CD8-positive, alpha-beta memory T cell (primary cell): ENCODE measurements at regions not wholly inside any gene's neighbourhood (a gene's known extent, or its start where the extent isn't known, plus 50 kb on each side); places are given as distances from the start of the nearest gene placed in this dataset.

Experiments
- CTCF ChIA-PET: fragments of 350-600 bp; sonication (Branson Sonifier 250); formaldehyde crosslinking; loops from one replicate; lab custom pipeline; 2021; ENCODE audit warnings: antibody characterized with exemption; lab: Charles Lee
- POLR2A ChIA-PET: fragments of 350-600 bp; sonication (Branson Sonifier 250); formaldehyde crosslinking; loops from one replicate; lab custom pipeline; 2021; ENCODE audit warnings: antibody characterized with exemption; lab: Charles Lee
- DNase-seq, 5 donors: peaks; one replicate each; pipeline versions ENCODE4 v3.0.0 to v3.0.0-alpha.2; 2020 to 2022; ENCODE audit warnings: mixed read lengths in 1 of 5
- H3K27ac ChIP-seq: one replicate; pipeline ENCODE4 v1.7.0; 2013; ENCODE audit warnings: low read depth, mild to moderate bottlenecking, low read length, moderate library complexity
- H3K27me3 ChIP-seq: 2 replicates; pipeline ENCODE4 v1.7.0; 2013; ENCODE audit warnings: low read length, mild to moderate bottlenecking; ENCODE audit not compliant: insufficient read depth, poor library complexity, severe bottlenecking
- H3K36me3 ChIP-seq: 2 replicates; pipeline ENCODE4 v1.7.0; 2013; ENCODE audit warnings: mild to moderate bottlenecking, low read length, moderate library complexity; ENCODE audit not compliant: insufficient read depth
- H3K4me1 ChIP-seq: 2 replicates; pipeline ENCODE4 v1.7.0; 2013; ENCODE audit warnings: mild to moderate bottlenecking, low read length, moderate library complexity; ENCODE audit not compliant: insufficient read depth
- H3K4me3 ChIP-seq: 2 replicates; pipeline ENCODE4 v1.7.0; 2013; ENCODE audit warnings: mild to moderate bottlenecking, low read length
- H3K9me3 ChIP-seq: 2 replicates; pipeline ENCODE4 v1.7.0; 2013; ENCODE audit warnings: mild to moderate bottlenecking, low read length
- H3K27ac Mint-ChIP-seq, 8 donors: one replicate each; pipeline ENCODE4 v1.8.0; 2020 to 2021; ENCODE audit warnings: mixed read lengths in 8 of 8, mild to moderate bottlenecking in 6 of 8, inconsistent platforms in 3 of 8, moderate library complexity in 3 of 8
- H3K27me3 Mint-ChIP-seq, 2 donors: one replicate each; pipeline ENCODE4 v1.8.0; 2020 to 2021; ENCODE audit warnings: mixed read lengths in 2 of 2, mild to moderate bottlenecking in 1 of 2, moderate library complexity in 1 of 2
- H3K36me3 Mint-ChIP-seq, 3 donors: one replicate each; pipeline ENCODE4 v1.8.0; 2020 to 2021; ENCODE audit warnings: mixed read lengths in 3 of 3, inconsistent platforms in 1 of 3, mild to moderate bottlenecking in 1 of 3
- H3K4me1 Mint-ChIP-seq, 3 donors: one replicate each; pipeline ENCODE4 v1.8.0; 2020 to 2021; ENCODE audit warnings: mixed read lengths in 3 of 3, inconsistent platforms in 1 of 3, mild to moderate bottlenecking in 1 of 3
- H3K4me3 Mint-ChIP-seq, 7 donors: one replicate each; pipeline ENCODE4 v1.8.0; 2020 to 2021; ENCODE audit warnings: mixed read lengths in 7 of 7, mild to moderate bottlenecking in 6 of 7, moderate library complexity in 4 of 7, inconsistent platforms in 2 of 7
- H3K9me3 Mint-ChIP-seq, 5 donors: one replicate each; pipeline ENCODE4 v1.8.0; 2020 to 2022; ENCODE audit warnings: mixed read lengths in 5 of 5, mild to moderate bottlenecking in 3 of 5, moderate library complexity in 2 of 5, inconsistent platforms in 1 of 5

- CTCF ChIA-PET: no interaction called here
- Mint-ChIP-seq H3K9me3 (no peaks in the 10 kb centered on the region), H3K4me3 (no peak overlapping the region), H3K27me3 (no peaks in the 10 kb centered on the region), H3K4me1 (no peaks in the 10 kb centered on the region), H3K36me3 (peaks cover 0 to 6% (median 0%) of the 10 kb centered on the region in 3 donors), H3K27ac (no peak overlapping the region)
- no peaks in the 10 kb centered on the region for H3K27me3 ChIP-seq
- H3K4me3 ChIP-seq: no peak overlapping the region
- H3K4me1 ChIP-seq: no peaks in the 10 kb centered on the region
- H3K36me3 ChIP-seq: no peaks in the 10 kb centered on the region
- H3K9me3 ChIP-seq: no peaks in the 10 kb centered on the region
- no peak overlapping the region for H3K27ac ChIP-seq
- no peak for DNase-seq
- POLR2A ChIA-PET: no interaction called here
Measured at GRCh38 chr3:59698091-59698490, 648.3 kb upstream of the CFAP20DC start.

- H3K4me1 Mint-ChIP-seq: no peaks in the 10 kb centered on the region
- CTCF ChIA-PET: no interaction called here
- Histone ChIP-seq H3K27ac (no peak overlapping the region), H3K4me3 (no peak overlapping the region), H3K27me3 (no peaks in the 10 kb centered on the region), H3K4me1 (no peaks in the 10 kb centered on the region), H3K9me3 (no peaks in the 10 kb centered on the region), H3K36me3 (no peaks in the 10 kb centered on the region)
- POLR2A ChIA-PET: no interaction called here
- peak overlapping the region in 1 of 8 donors; percentile 19 for H3K27ac Mint-ChIP-seq
- no peaks in the 10 kb centered on the region for H3K27me3 Mint-ChIP-seq
- DNase-seq: no peak
- peaks cover 0 to 6% (median 0%) of the 10 kb centered on the region in 3 donors for H3K36me3 Mint-ChIP-seq
- no peak overlapping the region for H3K4me3 Mint-ChIP-seq
- H3K9me3 Mint-ChIP-seq: no peaks in the 10 kb centered on the region
Measured at GRCh38 chr3:59696783-59697182, 647.0 kb upstream of the CFAP20DC start.

- Histone ChIP-seq H3K27me3 (no peaks in the 10 kb centered on the region), H3K4me1 (no peaks in the 10 kb centered on the region), H3K27ac (no peak overlapping the region), H3K36me3 (no peaks in the 10 kb centered on the region), H3K4me3 (no peak overlapping the region), H3K9me3 (no peaks in the 10 kb centered on the region)
- ChIA-PET CTCF (no interaction called here), POLR2A (no interaction called here)
- DNase-seq: no peak
- H3K27me3 Mint-ChIP-seq: no peaks in the 10 kb centered on the region
- no peaks in the 10 kb centered on the region for H3K9me3 Mint-ChIP-seq
- peaks cover 0 to 6% (median 0%) of the 10 kb centered on the region in 3 donors for H3K36me3 Mint-ChIP-seq
- H3K27ac Mint-ChIP-seq: no peak overlapping the region
- no peak overlapping the region for H3K4me3 Mint-ChIP-seq
- H3K4me1 Mint-ChIP-seq: no peaks in the 10 kb centered on the region
Measured at GRCh38 chr3:59695860-59696259, 646.0 kb upstream of the CFAP20DC start.

DNA sequence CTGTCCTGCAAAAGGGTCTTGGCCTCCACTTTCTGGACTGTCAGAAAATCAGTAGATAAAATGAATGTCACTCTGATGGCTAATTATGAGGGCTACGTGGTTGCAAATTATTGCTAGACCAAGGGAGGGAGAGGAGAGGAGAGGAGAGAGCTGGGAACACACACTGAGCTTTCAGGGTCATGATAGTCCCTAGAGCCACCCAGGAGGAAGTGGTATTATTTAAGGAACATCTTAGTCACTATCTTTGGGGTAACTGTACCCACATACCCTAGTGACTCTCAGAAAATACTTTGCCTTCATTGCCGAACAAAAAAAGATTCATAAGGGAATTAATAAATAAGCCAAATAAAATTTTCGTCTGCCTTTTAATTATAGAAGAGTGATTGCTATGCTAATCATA is 642.3 kb upstream of the CFAP20DC start:
- Mint-ChIP-seq H3K9me3 (no peaks in the 10 kb centered on the region), H3K27ac (no peak overlapping the region), H3K4me1 (peaks cover 0 to 4% (median 0%) of the 10 kb centered on the region in 3 donors), H3K27me3 (peaks cover 0 to 2% of the 10 kb centered on the region in 2 donors), H3K4me3 (no peak overlapping the region), H3K36me3 (peaks cover 0 to 3% (median 0%) of the 10 kb centered on the region in 3 donors)
- Histone ChIP-seq H3K4me3 (no peak overlapping the region), H3K36me3 (no peaks in the 10 kb centered on the region), H3K27me3 (no peaks in the 10 kb centered on the region), H3K4me1 (no peaks in the 10 kb centered on the region), H3K27ac (no peak overlapping the region), H3K9me3 (no peaks in the 10 kb centered on the region)
- ChIA-PET POLR2A (no interaction called here), CTCF (no interaction called here)
- no peak for DNase-seq

DNA sequence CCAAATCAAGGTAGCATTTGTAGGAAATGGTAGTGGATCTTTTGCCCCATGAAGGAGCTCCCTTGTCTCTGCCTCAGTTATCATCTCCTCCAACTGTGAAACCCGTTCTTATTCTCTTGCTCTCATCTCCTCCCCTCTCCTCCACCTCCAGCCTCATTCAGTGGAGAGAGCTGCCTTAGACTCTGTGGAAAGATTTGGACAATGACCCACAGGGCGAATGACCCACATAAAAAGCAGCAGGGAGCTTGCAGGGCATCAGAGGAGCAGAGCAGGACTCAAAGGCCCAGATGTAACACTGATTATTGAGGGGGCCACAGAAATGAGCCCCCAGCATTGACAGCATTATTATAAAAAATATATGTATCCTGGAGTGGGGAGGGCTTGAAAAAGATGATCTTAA is 641.1 kb upstream of the CFAP20DC start:
- no peak overlapping the region for H3K4me3 Mint-ChIP-seq

DNA sequence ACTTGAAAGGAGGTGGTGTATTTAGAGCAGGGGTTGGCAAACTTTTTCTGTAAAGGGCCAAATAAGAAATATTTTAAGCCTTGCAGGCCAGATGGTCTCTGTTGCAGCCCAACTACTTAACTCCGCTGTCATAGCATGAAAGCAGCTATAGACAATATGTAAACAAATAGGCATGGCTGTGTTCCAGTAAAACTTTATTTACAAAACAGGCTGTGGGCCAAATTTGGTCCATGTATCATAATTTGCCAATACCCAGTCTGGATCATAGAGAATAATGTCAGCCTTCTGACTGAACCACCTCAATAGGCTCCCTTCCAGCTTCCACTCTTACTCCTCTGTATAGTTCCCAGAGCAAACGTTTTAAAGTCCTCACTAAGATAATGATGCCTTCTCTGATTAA is 638.8 kb upstream of the CFAP20DC start:
- POLR2A ChIA-PET: no interaction called here
- peaks cover under 1 to 5% of the 10 kb centered on the region in 2 donors for H3K27me3 Mint-ChIP-seq

More for the DNA sequence above, 641.1 kb upstream of the CFAP20DC start:
- Mint-ChIP-seq H3K9me3 (no peaks in the 10 kb centered on the region), H3K36me3 (peaks cover 0 to 3% (median 0%) of the 10 kb centered on the region in 3 donors), H3K4me1 (peaks cover 0 to 4% (median 0%) of the 10 kb centered on the region in 3 donors), H3K27me3 (peaks cover 0 to 5% of the 10 kb centered on the region in 2 donors), H3K27ac (no peak overlapping the region)
- DNase-seq: no peak
- POLR2A ChIA-PET: no interaction called here
- Histone ChIP-seq H3K27me3 (no peaks in the 10 kb centered on the region), H3K4me1 (no peaks in the 10 kb centered on the region), H3K27ac (no peak overlapping the region), H3K4me3 (no peak overlapping the region), H3K9me3 (no peaks in the 10 kb centered on the region), H3K36me3 (no peaks in the 10 kb centered on the region)
- CTCF ChIA-PET: no interaction called here

GRCh38 chr3:59685432-59685831 is 635.6 kb upstream of the CFAP20DC start:
- Mint-ChIP-seq H3K27me3 (peaks cover 2 to 5% of the 10 kb centered on the region in 2 donors), H3K36me3 (no peaks in the 10 kb centered on the region), H3K27ac (no peak overlapping the region), H3K4me3 (no peak overlapping the region), H3K4me1 (peaks cover 0 to 4% (median 0%) of the 10 kb centered on the region in 3 donors), H3K9me3 (no peaks in the 10 kb centered on the region)
- Histone ChIP-seq H3K27ac (no peak overlapping the region), H3K27me3 (no peaks in the 10 kb centered on the region), H3K9me3 (no peaks in the 10 kb centered on the region), H3K4me1 (no peaks in the 10 kb centered on the region), H3K4me3 (no peak overlapping the region), H3K36me3 (no peaks in the 10 kb centered on the region)
- POLR2A ChIA-PET: no interaction called here
- DNase-seq: no peak
- CTCF ChIA-PET: no interaction called here

More for the DNA sequence above, 638.8 kb upstream of the CFAP20DC start:
- H3K36me3 Mint-ChIP-seq: no peaks in the 10 kb centered on the region
- no peak overlapping the region for H3K27ac ChIP-seq
- no peaks in the 10 kb centered on the region for H3K9me3 ChIP-seq
- no peak overlapping the region for H3K4me3 Mint-ChIP-seq
- H3K27me3 ChIP-seq: no peaks in the 10 kb centered on the region
- CTCF ChIA-PET: no interaction called here
- no peak overlapping the region for H3K4me3 ChIP-seq
- H3K4me1 ChIP-seq: no peaks in the 10 kb centered on the region
- H3K4me1 Mint-ChIP-seq: peaks cover 0 to 4% (median 0%) of the 10 kb centered on the region in 3 donors
- H3K27ac Mint-ChIP-seq: no peak overlapping the region
- no peaks in the 10 kb centered on the region for H3K36me3 ChIP-seq
- H3K9me3 Mint-ChIP-seq: no peaks in the 10 kb centered on the region
- DNase-seq: no peak

DNA sequence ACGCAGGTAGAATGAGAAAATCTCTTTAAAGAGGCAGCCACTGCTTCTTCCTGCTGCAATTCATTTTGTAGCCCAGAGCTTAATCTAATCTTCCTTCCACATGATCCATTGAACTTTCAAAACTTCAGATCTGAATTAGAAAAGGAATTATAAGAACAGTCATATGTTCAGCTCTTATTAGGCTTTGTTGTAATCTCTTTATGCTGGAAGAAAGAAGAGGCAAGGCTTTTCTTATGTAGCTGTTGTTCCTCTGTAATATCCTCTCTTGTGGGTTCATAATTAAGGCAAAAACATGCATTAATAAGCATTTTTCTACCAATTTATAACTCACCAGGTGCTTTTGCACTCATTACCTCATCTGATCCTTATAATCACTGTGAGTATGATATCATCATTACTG is 634.9 kb upstream of the CFAP20DC start:
- H3K27me3 ChIP-seq: no peaks in the 10 kb centered on the region
- H3K36me3 Mint-ChIP-seq: no peaks in the 10 kb centered on the region
- no peaks in the 10 kb centered on the region for H3K4me1 Mint-ChIP-seq
- H3K4me1 ChIP-seq: no peaks in the 10 kb centered on the region
- H3K27ac Mint-ChIP-seq: no peak overlapping the region
- H3K27ac ChIP-seq: no peak overlapping the region
- DNase-seq: no peak
- POLR2A ChIA-PET: no interaction called here
- H3K4me3 ChIP-seq: no peak overlapping the region
- no peaks in the 10 kb centered on the region for H3K9me3 Mint-ChIP-seq
- CTCF ChIA-PET: no interaction called here
- H3K4me3 Mint-ChIP-seq: no peak overlapping the region
- H3K36me3 ChIP-seq: no peaks in the 10 kb centered on the region
- no peaks in the 10 kb centered on the region for H3K9me3 ChIP-seq
- peaks cover 2 to 5% of the 10 kb centered on the region in 2 donors for H3K27me3 Mint-ChIP-seq

GRCh38 chr3:59680919-59681318 is 631.1 kb upstream of the CFAP20DC start:
- Histone ChIP-seq H3K4me3 (no peak overlapping the region), H3K36me3 (no peaks in the 10 kb centered on the region), H3K27ac (no peak overlapping the region), H3K4me1 (no peaks in the 10 kb centered on the region), H3K9me3 (no peaks in the 10 kb centered on the region), H3K27me3 (no peaks in the 10 kb centered on the region)
- Mint-ChIP-seq H3K4me3 (no peak overlapping the region), H3K27me3 (peaks cover 2 to 3% of the 10 kb centered on the region in 2 donors), H3K36me3 (no peaks in the 10 kb centered on the region), H3K4me1 (no peaks in the 10 kb centered on the region), H3K27ac (peak overlapping the region in 1 of 8 donors; percentile 40), H3K9me3 (no peaks in the 10 kb centered on the region)
- ChIA-PET CTCF (no interaction called here), POLR2A (no interaction called here)
- DNase-seq: no peak
